Stimulated activated CD8-positive, alpha-beta memory T cell treated with anti-CD3 and anti-CD28 coated beads, Interleukin-4, amount 100 ng/mL, for 48 hours (primary cell): ENCODE measurements at regions not wholly inside any gene's neighbourhood (a gene's known extent, or its start where the extent isn't known, plus 50 kb on each side); places are given as distances from the start of the nearest gene placed in this dataset.

Experiments used
- DNase-seq: peaks from one replicate; pipeline ENCODE4 v3.0.0-alpha.2; 2020

DNA sequence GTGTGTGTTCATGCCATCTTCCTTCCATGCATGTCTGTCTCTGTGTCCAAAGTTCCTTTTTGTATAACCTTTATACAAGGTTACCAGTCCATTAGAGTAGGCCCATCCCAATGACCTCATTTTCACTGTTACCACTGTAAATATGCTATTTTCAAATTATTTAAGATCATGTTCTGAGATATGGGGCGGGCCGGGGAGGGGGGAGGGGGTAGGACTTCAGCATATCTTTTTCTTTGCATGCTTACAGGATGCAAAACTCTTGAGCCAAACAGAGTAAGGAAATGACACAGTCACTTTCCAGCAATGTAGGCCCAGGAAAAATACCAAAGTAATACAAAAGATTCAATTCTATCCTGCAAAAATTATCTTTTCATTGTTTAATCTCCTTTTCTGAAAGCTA is 124.1 kb upstream of the HNRNPA3 start:
- DNase-seq, result no peak

DNA sequence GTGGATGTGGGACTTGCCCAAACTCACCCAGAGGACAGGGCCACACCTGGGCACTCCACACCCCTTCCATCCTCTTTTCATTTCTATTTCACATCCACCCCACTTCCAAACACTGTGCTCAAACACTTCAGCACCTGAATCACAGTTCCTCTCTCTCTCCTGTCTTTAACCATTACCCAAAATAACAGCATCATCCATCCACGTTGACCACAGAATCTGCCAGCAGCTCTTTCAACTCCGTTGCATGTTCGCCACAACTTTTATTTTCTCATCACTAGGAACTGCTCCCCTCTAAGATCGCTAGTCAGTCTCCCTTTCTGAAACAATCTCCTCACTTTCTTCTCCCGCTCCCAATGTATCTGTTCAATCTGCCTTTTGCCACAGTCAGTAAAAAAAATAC is 121.6 kb upstream of the HNRNPA3 start:
- DNase-seq, result no peak

DNA sequence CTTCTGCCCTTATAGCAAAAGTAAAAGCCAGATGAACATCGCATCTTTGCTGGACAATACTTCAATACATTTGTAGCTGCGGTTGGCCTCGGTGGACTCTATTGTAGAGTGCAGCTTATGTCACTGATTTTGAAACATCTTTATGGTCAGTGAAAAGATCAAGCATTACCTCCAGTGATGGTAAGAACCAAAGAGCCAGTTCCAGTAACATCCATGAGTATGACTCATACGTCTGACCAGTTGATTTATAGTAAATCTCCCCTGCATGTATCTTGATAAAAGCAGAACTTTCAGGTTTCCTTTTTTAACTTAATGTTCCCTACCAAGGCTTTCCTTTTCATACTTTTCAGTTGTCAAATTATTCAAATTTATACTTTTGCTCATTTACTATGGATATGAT is 119.2 kb upstream of the HNRNPA3 start:
- DNase-seq, result no peak

DNA sequence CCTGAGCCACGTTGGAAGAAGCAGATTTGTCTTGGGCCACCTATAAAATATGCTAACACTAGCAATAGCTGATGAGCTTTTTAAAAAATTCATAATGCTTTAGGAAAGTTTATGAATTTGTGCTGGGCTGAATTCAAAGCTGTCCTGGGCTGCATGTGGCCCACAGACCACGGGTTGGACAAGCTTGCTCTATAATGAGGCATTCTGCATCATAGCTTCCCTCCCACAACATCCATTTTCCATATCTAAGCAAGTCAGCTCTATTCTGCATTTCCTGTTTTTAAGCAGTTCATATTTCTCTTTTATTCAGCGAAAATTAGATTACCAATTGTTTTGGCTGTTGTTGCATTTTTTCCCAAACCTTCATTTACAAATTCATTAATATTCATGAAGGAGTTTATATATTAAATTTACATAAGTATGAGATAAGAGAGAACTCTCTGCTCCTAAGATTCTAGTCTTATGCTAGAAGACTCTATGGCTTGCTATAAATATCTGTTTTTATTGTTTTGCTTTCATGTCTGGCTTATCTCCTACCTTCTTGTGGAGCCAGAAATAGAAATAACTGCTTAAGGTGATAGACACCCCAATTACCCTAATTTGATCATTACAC is 114.5 kb upstream of the HNRNPA3 start:
- DNase-seq, result no peak

DNA sequence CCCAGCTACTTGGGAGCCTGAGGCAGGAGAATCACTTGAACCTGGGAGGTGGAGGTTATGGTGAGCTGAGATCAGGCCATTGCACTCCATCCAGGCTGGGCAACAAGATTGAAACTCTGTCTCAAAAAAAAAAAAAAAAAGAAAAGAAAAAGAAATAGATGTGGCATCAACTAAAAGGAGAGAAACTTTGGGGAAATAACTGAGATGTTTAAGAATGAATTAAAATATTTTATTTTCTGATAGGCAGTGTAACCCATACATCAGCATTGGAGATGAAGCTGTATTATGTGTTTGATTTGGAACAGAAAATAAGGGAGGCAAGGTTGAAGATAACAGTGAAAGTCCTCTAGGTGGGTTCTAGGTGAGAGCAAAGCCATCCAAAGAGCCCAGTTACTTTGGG is 110.7 kb upstream of the HNRNPA3 start:
- DNase-seq, result no peak

DNA sequence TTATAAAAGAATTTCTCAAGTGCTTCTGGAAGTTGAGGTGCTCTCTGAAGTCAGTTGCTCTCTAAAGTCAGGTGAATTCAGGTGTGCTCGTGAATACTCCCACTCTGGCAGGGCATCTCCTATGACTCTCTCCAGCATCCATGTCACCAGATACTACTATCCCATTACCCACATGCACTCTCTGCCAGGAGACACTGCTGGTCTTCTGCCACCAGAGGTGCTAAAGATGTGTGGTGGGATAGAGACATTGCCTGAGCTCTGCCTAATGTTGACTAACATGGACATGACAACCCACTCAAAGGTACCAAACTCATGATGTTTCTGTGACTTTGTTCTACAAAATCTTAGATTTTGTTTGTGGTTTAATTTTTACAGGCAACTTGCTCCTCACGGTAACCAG is 106.4 kb upstream of the HNRNPA3 start:
- DNase-seq, result no peak

DNA sequence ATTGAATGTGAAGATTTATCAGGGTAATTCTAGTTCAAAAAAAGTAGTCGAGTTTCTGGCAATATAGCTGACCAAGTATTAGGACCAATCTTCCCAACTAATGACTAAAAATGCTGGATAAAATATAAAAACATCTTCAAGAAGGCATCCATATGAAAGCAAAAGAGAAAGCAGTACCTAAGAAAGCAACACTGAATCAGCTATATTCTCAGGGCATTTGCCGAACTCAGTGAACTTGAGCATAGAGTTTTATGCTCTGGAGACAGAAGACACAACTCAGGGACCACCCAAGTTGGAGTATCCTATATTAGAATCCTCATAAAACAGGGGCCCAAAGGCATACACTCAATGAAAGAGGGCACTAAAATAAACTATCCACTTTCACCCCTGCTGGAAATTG is 103.7 kb upstream of the HNRNPA3 start:
- no peak for DNase-seq

DNA sequence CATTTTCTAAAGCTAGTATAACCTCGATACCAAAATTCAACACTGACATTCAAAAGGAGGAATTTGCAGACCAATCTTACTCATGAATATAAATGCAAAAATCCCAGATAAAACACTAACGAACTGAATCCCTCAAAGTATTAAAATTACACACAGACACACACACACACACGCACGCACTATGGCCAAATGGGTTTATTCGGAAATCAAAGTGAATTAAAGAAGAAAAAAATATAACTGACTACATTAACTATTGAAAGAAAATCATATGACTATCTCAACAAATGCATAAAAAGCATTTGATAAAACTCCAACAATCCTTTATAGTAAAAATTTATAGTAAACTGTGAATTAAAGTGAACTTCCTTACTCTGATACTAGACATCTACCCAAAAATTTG is 97.9 kb upstream of the HNRNPA3 start:
- no peak for DNase-seq

DNA sequence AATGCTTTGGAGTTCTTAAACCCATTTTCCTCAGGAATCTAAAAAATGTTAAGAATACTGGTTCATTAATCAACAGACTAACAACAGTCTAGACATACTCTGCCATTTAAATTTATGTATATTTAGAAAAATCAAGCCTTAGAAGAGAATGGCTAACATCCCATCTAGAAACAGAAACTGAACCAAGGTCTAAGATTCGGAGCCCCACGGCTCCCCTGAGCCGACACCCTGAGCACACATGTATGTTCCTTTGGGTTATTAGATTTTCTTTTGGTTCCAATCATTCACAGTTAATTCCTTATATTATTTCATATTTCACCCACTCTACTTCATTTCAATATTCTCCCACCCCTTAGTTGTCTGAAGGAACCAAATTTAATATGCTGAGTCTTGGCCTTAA is 94.8 kb upstream of the HNRNPA3 start:
- no peak for DNase-seq

DNA sequence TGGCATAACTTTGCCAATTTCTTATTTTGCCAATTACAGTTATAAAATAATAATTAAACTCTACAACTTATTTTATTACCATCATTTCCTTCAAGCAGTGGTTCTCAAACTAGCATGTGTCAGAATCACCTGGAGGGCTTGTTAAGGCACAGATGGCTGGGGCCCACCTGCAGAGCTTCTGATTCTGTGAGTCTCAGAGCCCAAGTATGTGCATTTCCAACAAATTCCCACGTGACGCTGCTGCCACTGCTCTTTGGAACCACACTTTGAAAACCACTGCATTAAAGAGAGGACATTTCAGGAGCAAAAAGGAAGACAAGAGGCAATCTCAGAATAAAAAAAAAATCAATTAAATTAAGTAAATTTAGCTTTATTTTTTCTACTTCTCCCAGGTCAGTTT is 94.0 kb upstream of the HNRNPA3 start:
- DNase-seq, result no peak

DNA sequence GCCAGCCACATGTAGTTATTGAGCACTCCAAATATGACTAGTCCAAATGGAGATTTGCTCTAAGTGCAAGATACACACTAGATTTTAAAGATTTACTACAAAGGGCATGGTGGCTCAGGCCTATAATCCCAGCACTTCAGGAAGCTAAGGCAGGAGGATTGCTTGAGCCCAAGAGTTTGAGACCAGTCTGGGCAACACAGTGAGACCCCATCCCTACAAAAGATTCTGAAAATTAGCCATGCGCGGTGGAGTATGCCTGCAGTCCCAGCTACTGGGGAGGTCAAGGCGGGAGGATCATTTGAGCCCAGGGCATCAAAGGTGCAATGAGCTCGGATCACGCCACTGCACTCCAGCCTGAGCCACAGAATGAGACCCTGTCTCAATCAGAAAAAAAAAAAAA is 93.5 kb upstream of the HNRNPA3 start:
- DNase-seq, result no peak

DNA sequence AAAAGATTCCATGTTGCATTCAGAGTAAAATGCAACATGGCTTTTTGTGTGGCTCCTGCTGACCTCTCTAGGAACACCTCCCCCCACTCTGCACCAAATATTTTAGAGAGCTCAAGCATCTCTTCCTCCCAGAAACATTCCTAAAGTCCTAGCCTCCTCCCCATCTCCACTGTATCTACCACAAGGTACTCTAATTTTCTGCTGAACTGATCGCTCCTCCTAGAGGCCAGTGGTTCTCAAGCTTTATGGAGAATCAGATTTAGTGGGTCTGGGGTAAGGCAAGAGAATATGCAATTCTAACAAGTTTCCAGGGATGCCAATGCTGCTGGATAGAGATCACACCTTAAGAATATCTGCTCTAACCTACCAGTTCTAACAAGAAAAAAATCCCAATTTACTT is 89.5 kb upstream of the HNRNPA3 start:
- no peak for DNase-seq

DNA sequence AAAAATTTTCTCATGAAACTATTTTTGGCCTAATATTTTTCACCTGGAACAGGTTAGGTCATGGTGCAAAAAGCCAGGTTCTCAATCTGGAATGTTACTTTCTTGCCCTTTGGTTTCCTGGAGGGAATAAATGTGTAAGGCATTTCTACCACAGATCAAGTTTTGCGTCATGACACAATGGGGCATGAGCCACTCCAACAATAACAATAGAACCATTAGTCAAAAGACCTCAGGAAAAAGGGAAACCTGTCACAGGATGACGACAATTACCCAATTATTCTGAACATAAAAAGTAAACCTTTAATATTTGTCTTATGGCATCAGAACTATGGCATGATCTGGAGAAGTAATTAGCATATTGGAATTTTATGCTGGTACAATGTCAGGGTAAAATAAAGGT is 88.2 kb upstream of the HNRNPA3 start:
- no peak for DNase-seq

DNA sequence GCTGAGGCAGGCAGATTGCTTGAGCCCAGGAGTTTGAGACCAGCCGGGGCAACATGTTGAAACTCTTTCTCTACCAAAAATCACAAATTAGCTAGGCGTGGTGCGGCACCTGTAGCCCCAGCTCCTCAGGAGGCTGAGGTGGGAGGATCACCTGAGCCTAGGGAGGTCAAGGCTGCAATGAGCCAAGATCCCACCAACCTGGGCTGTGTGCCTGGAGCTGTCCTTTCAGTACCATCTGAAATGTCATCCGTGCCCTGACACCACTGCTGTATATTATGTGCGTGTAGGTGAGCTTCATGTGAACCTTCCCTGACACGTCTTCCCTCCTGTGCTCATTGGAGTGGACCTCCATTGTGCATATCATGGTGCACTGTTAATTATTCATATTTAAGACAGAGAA is 84.8 kb upstream of the HNRNPA3 start:
- DNase-seq, result no peak

DNA sequence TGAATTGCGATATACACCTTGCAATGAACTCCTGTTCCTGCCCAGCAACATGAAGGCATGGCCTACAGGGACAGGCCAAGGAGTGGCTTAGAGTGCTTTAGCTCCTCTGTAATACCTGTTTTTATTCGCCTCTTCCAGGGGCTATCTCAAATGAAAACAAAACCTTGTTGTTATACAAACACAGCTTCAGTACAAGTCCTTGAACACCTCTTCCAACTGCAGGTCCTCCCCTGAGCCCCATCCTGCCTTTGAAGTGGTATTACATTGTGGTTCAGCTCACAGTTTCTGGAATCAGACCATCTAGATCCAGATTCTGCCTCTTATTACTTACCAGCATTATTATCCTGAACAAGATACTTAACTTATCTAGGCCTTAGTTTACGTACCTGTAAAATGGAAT is 83.0 kb upstream of the HNRNPA3 start:
- no peak for DNase-seq

DNA sequence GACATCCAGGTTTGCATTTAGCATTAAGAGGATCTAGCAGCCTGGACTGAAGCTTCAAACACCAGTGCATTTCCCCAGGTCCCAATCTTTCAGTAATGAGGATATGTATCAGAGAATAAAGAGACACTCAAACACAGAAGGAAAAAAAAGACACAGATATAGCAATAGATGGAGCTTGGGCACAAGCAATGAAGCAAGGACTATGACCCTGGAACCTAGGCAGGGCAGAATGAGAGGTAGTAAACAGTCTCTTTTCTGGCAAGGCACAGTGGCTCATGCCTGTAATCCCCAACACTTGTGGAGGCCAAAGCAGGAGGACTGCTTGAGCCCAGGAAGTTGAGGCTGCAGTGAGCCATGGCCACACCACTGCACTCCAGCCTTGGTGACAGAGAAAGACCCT is 80.7 kb upstream of the HNRNPA3 start:
- DNase-seq, result no peak

DNA sequence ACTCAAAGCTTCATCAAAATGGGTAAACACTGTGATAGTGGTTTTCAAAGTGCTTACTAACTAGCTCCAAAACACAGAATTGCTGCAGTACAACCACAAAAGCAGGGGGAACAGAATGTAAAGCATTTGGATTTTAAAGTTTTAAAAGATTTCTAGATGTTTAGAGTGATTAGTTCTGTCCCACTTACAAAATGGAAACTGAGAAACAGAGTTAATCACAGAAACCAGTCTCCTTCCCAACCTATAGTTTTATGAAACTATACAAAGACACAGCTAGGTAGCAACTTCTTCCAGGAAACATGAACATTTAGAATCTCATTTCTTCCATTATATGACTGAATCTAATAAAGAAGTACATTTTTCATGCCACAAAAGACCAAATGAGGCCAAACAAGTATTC is 73.8 kb upstream of the HNRNPA3 start:
- DNase-seq, result no peak

DNA sequence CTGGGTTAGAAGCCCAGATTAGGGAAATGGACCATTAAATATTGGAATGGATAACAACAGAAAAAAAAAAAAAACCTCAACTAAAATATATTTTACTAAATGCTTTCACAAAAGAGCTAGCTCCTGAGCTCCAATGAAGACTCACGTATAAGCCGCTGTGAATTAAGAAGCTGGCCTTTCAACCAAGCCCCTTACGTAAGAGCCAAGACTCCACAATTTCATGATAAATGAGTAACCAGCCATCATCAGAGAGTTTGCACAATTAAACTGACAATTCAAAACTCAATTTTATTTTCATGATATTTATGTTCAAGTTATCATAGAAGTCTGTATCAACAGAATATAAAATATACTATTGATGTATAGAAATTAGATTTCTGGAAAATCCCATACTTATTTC is 70.7 kb upstream of the HNRNPA3 start:
- DNase-seq, result no peak

DNA sequence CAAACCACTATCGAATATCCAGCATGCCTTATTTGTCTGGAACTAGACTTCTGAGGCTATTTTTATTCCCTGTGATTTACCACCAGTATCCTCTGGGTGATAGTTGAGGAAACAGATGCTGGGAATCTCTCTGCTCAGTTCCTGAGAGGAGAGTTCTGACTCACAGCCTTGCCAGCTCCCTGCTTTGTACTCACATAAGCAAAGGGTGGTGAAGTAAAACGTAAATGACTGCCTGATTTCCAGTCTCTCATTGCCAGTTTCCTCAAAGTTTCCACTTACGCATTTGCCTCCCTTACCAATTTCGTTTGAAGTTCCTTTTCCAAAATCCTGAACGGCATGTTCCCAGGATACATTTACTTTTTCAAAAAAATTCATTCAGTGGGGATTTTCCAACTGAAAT is 69.2 kb upstream of the HNRNPA3 start:
- DNase-seq, result no peak

DNA sequence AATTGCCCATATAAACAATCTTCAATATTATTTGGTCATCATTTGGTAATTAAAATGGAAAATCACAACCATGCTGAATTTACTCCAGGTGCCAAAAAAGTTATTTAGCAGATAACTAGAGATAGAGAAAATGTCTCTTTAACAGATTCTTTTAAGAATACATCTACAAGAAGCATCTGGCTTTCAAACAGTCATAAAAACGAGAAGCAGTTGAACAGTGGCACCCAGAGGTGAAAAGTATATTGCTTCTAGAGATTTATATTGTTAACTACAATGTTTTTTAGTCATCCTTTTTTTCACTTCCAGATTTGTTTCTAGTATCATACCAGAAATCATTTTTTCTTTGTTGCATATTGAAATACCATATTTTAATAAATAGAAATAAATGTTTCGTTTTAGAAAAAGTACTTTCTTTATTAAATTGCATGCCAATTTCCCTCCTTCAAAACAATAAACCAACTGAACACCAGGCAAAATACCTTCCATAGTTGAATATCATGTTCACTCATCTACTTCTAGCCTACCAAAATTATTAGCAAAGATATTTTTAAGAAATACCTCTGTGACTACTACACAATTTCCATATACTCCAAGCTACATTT is 65.4 kb upstream of the HNRNPA3 start:
- no peak for DNase-seq

DNA sequence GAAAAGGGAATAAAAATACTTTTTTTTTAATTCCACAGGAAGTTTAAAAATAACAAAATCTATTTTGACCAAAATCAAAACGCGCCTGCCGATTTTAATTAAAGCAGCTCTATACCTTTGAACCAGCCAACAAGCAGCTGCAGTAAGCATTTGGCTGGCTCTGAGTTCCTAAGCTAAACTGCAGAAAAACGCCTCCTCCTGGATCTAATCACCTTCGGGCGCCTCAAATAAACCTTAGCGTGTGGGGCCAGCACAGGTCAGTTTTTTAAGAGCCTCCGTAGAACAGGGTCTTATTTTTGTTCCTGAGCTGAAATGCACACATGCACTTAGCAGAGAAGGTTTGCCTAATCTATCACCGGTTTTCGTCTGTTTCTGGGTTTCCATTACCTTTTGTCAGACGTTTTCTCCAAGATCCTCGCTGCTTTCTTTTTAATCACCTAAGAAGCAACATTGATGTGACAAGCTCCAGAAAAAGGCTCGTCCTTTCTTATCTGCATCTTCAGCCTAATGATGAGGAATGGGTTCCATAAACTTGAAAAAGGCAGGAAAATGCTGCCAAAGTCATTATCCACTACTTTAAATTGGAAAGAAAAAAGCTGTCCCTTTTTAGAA is 64.7 kb upstream of the HNRNPA3 start:
- DNase-seq, result no peak

DNA sequence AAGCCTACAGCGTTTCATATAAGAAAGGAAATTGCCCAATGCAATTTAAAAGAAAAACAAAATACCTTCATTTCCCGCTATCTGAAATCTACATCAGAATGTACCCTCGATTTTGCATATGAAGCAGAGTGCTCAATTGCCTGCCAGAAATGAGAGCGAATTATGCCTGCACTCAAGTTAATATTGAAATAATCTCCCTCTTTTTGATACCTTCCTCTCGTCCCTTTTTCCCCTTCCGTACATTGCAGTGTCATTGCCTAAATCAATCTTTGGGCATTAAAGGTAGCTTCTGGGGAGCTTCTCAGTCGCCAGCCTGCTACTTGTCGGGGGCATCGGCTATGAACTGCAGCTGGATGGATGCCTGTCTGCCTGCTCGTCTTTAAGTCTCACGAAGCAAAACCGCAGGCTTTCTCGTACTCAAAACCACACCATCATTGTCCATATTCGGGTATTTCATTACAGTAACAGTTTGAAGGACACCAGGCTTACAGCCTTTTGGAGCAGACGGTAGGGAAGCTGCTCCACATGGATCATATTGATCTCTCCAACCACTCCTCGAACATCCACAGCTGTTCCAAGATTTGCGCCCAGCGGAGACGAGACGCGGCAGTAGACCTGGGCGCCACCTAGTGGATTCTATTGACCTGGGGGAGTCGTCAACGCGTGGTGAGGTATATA is 64.0 kb upstream of the HNRNPA3 start:
- DNase-seq, result peak; percentile 86

DNA sequence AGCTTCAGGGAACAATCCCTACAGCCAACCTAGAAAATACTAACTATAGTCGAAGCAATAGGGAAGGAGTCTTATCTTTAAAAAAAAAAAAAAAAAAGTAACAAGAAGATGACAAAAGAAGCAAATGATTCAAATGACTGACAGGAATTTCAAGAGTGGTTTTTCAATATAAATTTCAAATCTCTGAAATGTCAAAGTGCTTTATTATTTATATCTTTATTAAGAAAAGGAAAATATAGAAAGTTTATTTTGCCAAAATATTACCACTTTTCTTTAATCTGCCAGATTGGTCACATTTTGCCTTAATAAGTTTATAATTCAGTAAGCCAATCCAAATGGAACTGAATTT is 63.5 kb upstream of the HNRNPA3 start:
- DNase-seq, result no peak

DNA sequence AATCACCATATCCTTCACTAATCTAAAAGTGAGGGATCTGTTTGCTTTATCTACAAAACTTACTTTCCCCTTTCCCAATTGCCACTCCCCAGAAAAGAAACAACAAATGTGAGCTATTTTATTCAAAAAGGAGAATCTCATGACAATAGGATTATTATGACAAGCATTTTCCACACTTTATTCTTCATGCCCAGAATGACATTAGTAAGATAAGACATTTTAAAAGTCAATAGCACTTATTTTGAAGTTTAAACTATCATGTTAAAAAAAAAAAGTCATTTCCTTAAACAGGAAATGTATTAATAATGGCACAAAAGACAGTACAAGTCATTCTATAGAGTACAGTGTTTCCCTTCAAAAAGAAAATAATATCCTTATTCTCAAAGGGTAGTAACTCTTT is 58.8 kb upstream of the HNRNPA3 start:
- no peak for DNase-seq

DNA sequence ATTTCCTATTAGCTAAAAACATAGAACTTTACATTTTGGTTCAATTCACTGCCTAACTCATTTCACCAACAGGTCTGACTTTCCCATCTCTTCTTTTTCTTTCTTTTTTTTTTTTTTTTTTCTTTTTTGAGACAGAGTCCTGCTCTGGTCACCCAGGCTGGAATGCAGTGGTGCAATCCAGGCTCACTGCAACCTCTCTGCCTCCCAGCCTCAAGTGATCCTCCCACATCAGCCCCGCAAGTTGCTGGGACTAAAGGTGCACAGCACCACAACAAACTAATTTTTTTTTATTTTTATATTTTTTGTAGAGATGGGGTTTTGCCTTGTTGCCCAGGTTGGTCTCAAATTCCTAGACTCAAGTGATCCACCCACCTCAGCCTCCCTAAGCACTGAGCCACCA is 57.8 kb upstream of the HNRNPA3 start:
- no peak for DNase-seq
